ENCODE measurements at regions not wholly inside any gene's neighbourhood (a gene's known extent, or its start where the extent isn't known, plus 50 kb on each side); places are given as distances from the start of the nearest gene placed in this dataset.

DNA sequence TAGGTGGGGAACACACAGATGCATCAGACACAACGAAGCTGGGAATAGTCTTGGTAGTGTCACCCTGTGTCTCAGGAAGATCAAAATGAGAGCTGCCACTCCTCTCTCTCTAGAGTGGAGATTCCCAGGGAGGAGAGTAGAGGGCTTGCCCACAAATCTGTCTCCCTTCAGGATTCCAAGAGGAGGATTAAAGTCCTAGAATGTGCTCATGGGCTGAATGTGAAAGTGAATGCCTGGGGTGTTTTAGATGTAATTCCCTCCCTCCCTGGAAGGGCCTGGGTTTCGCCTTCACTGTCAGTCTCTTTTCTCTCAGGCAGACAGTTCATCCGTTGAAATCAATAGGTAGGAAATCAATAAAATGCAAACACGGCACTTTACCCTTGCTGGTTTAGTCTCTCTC lies 282.6 kb upstream of the PPARGC1A start:
- Histone ChIP-seq H3K27me3 (no peaks in the 10 kb centered on the region), H3K4me1 (replicated peaks in 1 of 2) (no peaks in the 10 kb centered on the region), H3K27ac (no peak overlapping the region), H3K9me3 (replicated peaks in 1 of 3) (no peaks in the 10 kb centered on the region), H3K36me3 (replicated peaks in 1 of 2) (no peaks in the 10 kb centered on the region), H3K4me3 (no peak overlapping the region)
- intact Hi-C loops (cut with DNase I): no loop called here
- WGBS, 4 donors: 61 to 72% (median 71%) methylated on average over 4 of the region's 4 CpGs
- TF ChIP-seq, protein P1, sequence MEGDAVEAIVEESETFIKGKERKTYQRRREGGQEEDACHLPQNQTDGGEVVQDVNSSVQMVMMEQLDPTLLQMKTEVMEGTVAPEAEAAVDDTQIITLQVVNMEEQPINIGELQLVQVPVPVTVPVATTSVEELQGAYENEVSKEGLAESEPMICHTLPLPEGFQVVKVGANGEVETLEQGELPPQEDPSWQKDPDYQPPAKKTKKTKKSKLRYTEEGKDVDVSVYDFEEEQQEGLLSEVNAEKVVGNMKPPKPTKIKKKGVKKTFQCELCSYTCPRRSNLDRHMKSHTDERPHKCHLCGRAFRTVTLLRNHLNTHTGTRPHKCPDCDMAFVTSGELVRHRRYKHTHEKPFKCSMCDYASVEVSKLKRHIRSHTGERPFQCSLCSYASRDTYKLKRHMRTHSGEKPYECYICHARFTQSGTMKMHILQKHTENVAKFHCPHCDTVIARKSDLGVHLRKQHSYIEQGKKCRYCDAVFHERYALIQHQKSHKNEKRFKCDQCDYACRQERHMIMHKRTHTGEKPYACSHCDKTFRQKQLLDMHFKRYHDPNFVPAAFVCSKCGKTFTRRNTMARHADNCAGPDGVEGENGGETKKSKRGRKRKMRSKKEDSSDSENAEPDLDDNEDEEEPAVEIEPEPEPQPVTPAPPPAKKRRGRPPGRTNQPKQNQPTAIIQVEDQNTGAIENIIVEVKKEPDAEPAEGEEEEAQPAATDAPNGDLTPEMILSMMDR (IDR thresholded peaks at IDR 0.05): no peak
- TF ChIP-seq POLR2A (IDR thresholded peaks at IDR 0.05): no peak
- no peak for DNase-seq

DNA sequence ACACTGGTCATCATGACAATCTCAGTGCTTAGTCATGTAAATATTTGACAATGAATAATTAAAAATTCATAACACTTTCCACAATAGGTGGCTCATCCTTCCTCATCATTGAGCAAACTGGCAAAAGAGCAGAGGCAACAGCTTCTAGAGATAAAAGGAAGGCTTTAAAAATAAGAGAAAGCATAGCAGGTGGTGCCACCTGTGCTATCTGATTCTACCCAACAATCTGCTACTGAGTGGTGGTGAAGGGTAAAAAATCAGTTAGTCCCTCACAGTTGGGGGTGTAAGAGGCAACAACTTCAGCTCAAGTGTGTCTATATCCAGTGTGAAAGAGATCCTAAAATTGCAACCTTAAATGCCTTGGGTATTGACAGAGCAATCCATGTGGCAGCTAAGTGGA lies 280.1 kb upstream of the PPARGC1A start:
- no peaks in the 10 kb centered on the region for H3K27me3 ChIP-seq
- DNase-seq: no peak
- no peak for TF ChIP-seq POLR2A (IDR thresholded peaks at IDR 0.05)
- TF ChIP-seq, protein P1 (IDR thresholded peaks at IDR 0.05): no peak
- H3K9me3 ChIP-seq (replicated peaks in 1 of 3): no peaks in the 10 kb centered on the region
- H3K4me3 ChIP-seq: no peak overlapping the region
- no peaks in the 10 kb centered on the region for H3K36me3 ChIP-seq (replicated peaks in 1 of 2)
- intact Hi-C loops (cut with DNase I): no loop called here
- no peaks in the 10 kb centered on the region for H3K4me1 ChIP-seq (replicated peaks in 1 of 2)
- no peak overlapping the region for H3K27ac ChIP-seq

DNA sequence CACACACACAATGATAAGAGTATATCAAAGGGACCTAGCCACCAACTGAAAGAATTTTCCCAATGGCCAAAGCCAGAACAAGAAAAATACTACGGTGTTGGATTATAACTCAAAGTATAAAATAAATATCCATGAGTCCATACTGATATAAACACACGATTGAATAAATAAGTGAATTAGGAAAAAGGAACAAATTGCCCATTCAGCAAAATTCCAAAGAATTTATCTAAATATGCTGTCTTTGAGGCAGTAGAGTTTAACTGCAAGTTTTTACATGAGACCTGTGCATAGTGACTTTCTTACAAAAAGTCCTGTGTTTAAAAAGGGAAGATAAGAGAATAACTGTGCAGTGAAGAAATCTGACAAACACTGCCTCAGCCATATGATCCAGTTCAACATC lies 278.8 kb upstream of the PPARGC1A start:
- WGBS, 4 donors: 57 to 80% (median 75%) methylated on average over 2 of the region's 2 CpGs
- Histone ChIP-seq H3K4me3 (no peak overlapping the region), H3K27ac (no peak overlapping the region), H3K27me3 (no peaks in the 10 kb centered on the region), H3K4me1 (replicated peaks in 1 of 2) (no peaks in the 10 kb centered on the region), H3K36me3 (replicated peaks in 1 of 2) (no peaks in the 10 kb centered on the region), H3K9me3 (replicated peaks in 1 of 3) (no peaks in the 10 kb centered on the region)
- DNase-seq: no peak
- no peak for TF ChIP-seq POLR2A (IDR thresholded peaks at IDR 0.05)
- TF ChIP-seq, protein P1 (IDR thresholded peaks at IDR 0.05): no peak
- intact Hi-C loops (cut with DNase I): no loop called here

DNA sequence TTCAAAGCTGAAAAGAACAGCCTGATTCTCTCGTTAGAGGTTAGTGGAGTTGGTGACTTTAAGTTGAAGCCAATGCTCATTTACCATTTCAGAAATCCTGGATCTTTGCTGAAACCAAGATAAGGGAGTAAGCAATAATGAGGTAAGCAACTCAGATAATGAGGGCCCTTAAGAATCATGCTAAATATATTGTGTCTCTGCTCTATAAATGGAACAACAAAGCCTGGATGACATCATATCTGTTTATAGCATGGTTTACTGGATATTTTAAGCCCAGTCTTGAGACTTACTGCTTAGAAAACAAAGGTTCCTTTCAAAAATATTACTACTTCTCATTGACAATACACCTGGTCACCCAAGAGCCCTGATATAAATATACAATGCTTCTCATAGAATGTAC lies 276.7 kb upstream of the PPARGC1A start:
- Histone ChIP-seq H3K9me3 (replicated peaks in 1 of 3) (no peaks in the 10 kb centered on the region), H3K36me3 (replicated peaks in 1 of 2) (no peaks in the 10 kb centered on the region), H3K4me1 (replicated peaks in 1 of 2) (no peaks in the 10 kb centered on the region), H3K27me3 (no peaks in the 10 kb centered on the region), H3K4me3 (no peak overlapping the region), H3K27ac (no peak overlapping the region)
- no peak for DNase-seq
- intact Hi-C loops (cut with DNase I): no loop called here
- TF ChIP-seq POLR2A (IDR thresholded peaks at IDR 0.05): no peak
- TF ChIP-seq, protein P1 (IDR thresholded peaks at IDR 0.05): no peak
- 72 to 95% (median 81%) methylated on average over 1 of the region's 1 CpG for WGBS, 4 donors
